Panc1 (cell line): ENCODE measurements at regions not wholly inside any gene's neighbourhood (a gene's known extent, or its start where the extent isn't known, plus 50 kb on each side); places are given as distances from the start of the nearest gene placed in this dataset.

Experiments
- ATAC-seq: fragments of 200-7000 bp; cut with Tn5 transposase; 2 replicates; pipeline ENCODE4 v1.9.1; 2020; ENCODE audit warnings: mild to moderate bottlenecking, moderate library complexity
- BruUV-seq: library from RNA; stranded (reverse); fragments of 400-500 nt; replicated peaks from 2 replicates; lab custom pipeline; 2021; lab: Mats Ljungman, UMichigan
- CTCF ChIA-PET: fragments of 300-600 bp; sonication (Branson Sonifier 250); formaldehyde crosslinking; loops from one replicate; lab custom pipeline; 2022; ENCODE audit warnings: antibody characterized with exemption; lab: Charles Lee
- POLR2A ChIA-PET: fragments of 300-600 bp; sonication (Branson Sonifier 250); formaldehyde crosslinking; loops from one replicate; lab custom pipeline; 2022; ENCODE audit warnings: antibody characterized with exemption; lab: Charles Lee
- DNase-seq: peaks from one replicate; pipeline ENCODE4 v3.0.0-alpha.2; 2010; ENCODE audit warnings: low read depth, low spot score
- H3K27ac ChIP-seq: 2 replicates; pipeline ENCODE4 v1.5.1; 2011; ENCODE audit warnings: mild to moderate bottlenecking, low read length, inconsistent platforms
- H3K27me3 ChIP-seq: fragments of 200-500 bp; sonication (Bioruptor generic); 2 replicates; pipeline ENCODE4 v1.6.0; 2014; ENCODE audit warnings: low read length, inconsistent platforms; ENCODE audit not compliant: control insufficient read depth, insufficient read depth
- H3K36me3 ChIP-seq: fragments of 200-500 bp; sonication (Bioruptor generic); 2 replicates; pipeline ENCODE4 v1.5.1; 2014; ENCODE audit warnings: inconsistent platforms, mild to moderate bottlenecking, low read length, moderate library complexity; ENCODE audit not compliant: control insufficient read depth, insufficient read depth
- H3K4me1 ChIP-seq: 2 replicates; pipeline ENCODE4 v1.5.1; 2011; ENCODE audit warnings: inconsistent platforms, mild to moderate bottlenecking, low read length, moderate library complexity; ENCODE audit not compliant: control insufficient read depth, insufficient read depth
- H3K4me3 ChIP-seq, 2 experiments: 2 replicates each; pipeline ENCODE4 v1.5.1; 2011 to 2012; ENCODE audit warnings: low read depth in 2 of 2, low read length in 2 of 2, mild to moderate bottlenecking in 2 of 2, inconsistent platforms in 1 of 2, moderate library complexity in 1 of 2
- H3K9me3 ChIP-seq: fragments of 200-500 bp; sonication (Bioruptor generic); 2 replicates; pipeline ENCODE4 v1.5.1; 2014; ENCODE audit warnings: low read depth, mild to moderate bottlenecking, inconsistent platforms, low read length, moderate library complexity; ENCODE audit not compliant: control insufficient read depth, insufficient read depth
- POLR2AphosphoS5 ChIP-seq: IDR thresholded peaks from 2 replicates; pipeline ENCODE4 v1.6.1; 2012; ENCODE audit warnings: mild to moderate bottlenecking, low read depth, low read length, moderate library complexity
- SIN3A ChIP-seq: IDR thresholded peaks from 2 replicates; pipeline ENCODE4 v1.6.1; 2012; ENCODE audit warnings: low read depth, mild to moderate bottlenecking, low read length, moderate library complexity, borderline replicate concordance; ENCODE audit not compliant: insufficient read depth
- TCF7L2 ChIP-seq: IDR thresholded peaks from 2 replicates; pipeline ENCODE4 v1.6.1; 2011; ENCODE audit warnings: mild to moderate bottlenecking, low read depth, low read length, inconsistent platforms
- in situ Hi-C: cut with HindIII; loops from 2 replicates; pipeline ENCODE4 v1.10.0; 2016; ENCODE audit warnings: low sequenced_read_pairs, low pct_unique_long_range_greater_than_20kb
- intact Hi-C: fragments of 100-400 bp; cut with micrococcal nuclease; formaldehyde crosslinking; loops from one replicate; pipeline ENCODE4 v1.10.0; 2022; ENCODE audit not compliant: unreplicated experiment
- TF ChIP-seq, protein P1 (sequence below): fragments of 450-650 bp; IDR thresholded peaks from 2 replicates; pipeline ENCODE4 v1.5.1; 2017; ENCODE audit warnings: mild to moderate bottlenecking
- TF ChIP-seq, protein P2 (sequence below), 2 experiments: IDR thresholded peaks; 2 replicates each; pipeline ENCODE4 v1.6.1; 2011 to 2012; ENCODE audit warnings: low read depth in 2 of 2, control low read depth in 1 of 2, low read length in 1 of 2, mild to moderate bottlenecking in 1 of 2, moderate library complexity in 1 of 2; ENCODE audit not compliant: insufficient read depth in 1 of 2

DNA sequence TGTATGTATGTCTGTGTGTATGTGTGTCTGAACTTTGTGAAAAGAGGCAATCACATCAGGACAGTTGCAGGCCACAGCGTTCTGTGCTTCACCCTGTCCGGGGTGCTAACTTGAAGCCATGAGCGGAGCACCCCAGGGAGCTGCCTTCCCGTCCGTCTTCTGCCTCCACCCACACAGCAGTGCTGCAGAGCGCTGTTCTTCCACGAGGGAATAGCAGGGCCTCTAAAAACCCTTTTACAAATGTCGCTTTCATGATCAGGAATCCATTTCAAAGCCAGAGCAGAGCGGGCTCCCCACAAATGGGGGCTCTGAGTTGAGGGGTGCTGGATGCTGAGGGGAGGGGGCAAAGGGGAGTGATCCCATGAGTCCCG lies 131.5 kb downstream of the RNASET2 start:
- Histone ChIP-seq H3K27me3 (peaks cover 36% of the 10 kb centered on the region), H3K4me1 (no peaks in the 10 kb centered on the region), H3K36me3 (no peaks in the 10 kb centered on the region), H3K4me3 (no peak overlapping the region), H3K9me3 (no peaks in the 10 kb centered on the region), H3K27ac (no peak overlapping the region)
- in situ Hi-C loops (no loop called here), intact Hi-C loops (no loop called here)
- ChIA-PET POLR2A (no interaction called here), CTCF (no interaction called here)
- TF ChIP-seq, protein P1, sequence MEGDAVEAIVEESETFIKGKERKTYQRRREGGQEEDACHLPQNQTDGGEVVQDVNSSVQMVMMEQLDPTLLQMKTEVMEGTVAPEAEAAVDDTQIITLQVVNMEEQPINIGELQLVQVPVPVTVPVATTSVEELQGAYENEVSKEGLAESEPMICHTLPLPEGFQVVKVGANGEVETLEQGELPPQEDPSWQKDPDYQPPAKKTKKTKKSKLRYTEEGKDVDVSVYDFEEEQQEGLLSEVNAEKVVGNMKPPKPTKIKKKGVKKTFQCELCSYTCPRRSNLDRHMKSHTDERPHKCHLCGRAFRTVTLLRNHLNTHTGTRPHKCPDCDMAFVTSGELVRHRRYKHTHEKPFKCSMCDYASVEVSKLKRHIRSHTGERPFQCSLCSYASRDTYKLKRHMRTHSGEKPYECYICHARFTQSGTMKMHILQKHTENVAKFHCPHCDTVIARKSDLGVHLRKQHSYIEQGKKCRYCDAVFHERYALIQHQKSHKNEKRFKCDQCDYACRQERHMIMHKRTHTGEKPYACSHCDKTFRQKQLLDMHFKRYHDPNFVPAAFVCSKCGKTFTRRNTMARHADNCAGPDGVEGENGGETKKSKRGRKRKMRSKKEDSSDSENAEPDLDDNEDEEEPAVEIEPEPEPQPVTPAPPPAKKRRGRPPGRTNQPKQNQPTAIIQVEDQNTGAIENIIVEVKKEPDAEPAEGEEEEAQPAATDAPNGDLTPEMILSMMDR, result no peak
- TF ChIP-seq SIN3A (no peak), POLR2AphosphoS5 (no peak), TCF7L2 (no peak)
- TF ChIP-seq, protein P2, sequence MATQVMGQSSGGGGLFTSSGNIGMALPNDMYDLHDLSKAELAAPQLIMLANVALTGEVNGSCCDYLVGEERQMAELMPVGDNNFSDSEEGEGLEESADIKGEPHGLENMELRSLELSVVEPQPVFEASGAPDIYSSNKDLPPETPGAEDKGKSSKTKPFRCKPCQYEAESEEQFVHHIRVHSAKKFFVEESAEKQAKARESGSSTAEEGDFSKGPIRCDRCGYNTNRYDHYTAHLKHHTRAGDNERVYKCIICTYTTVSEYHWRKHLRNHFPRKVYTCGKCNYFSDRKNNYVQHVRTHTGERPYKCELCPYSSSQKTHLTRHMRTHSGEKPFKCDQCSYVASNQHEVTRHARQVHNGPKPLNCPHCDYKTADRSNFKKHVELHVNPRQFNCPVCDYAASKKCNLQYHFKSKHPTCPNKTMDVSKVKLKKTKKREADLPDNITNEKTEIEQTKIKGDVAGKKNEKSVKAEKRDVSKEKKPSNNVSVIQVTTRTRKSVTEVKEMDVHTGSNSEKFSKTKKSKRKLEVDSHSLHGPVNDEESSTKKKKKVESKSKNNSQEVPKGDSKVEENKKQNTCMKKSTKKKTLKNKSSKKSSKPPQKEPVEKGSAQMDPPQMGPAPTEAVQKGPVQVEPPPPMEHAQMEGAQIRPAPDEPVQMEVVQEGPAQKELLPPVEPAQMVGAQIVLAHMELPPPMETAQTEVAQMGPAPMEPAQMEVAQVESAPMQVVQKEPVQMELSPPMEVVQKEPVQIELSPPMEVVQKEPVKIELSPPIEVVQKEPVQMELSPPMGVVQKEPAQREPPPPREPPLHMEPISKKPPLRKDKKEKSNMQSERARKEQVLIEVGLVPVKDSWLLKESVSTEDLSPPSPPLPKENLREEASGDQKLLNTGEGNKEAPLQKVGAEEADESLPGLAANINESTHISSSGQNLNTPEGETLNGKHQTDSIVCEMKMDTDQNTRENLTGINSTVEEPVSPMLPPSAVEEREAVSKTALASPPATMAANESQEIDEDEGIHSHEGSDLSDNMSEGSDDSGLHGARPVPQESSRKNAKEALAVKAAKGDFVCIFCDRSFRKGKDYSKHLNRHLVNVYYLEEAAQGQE (IDR thresholded peaks at IDR 0.05; ENCODE audit: insufficient read depth in 1 of 2, low read depth in 2 of 2, low read length in 1 of 2), result no peak
- BruUV-seq, result no TSS peak
- ATAC-seq, result no peak
- DNase-seq, result no peak

DNA sequence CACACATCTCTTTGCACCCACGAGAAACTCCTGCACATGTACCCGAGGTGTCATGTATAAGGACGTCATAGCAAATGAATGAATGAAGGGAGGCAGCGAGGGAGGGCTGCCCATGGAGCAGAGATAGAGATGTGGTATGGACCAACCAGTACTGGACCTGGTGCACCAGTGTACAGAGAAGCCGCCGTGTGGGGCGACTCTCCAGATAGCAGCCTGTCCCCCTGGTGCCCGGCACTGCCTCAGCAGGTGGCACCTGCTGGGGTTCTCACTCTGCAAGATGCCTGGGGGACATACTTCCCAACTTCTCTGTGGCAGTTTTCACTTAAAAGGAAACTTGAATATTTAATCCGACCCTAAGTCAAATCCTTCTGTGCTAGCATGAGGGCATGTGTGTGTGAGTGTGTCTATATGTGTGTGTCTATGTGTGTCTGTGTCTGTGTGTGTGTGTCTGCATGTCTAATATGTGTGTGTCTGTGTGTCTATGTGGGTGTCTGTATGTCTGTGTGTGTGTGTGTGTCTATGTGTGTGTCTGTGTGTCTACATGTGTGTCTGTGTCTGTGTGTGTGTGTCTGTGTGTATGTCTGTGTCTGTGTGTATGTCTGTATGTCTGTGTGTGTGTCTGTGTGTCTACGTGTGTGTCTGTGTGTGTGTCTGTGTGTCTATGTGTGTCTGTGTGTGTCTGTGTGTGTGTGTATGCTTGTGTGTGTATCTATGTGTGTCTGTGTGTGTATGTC lies 132.0 kb downstream of the RNASET2 start:
- Histone ChIP-seq H3K36me3 (no peaks in the 10 kb centered on the region), H3K9me3 (no peaks in the 10 kb centered on the region), H3K27me3 (peaks cover 39% of the 10 kb centered on the region), H3K27ac (no peak overlapping the region), H3K4me3 (no peak overlapping the region), H3K4me1 (no peaks in the 10 kb centered on the region)
- BruUV-seq, result no TSS peak
- ATAC-seq (no peak), DNase-seq (no peak)
- CTCF ChIA-PET, result no interaction called here
- intact Hi-C loops (no loop called here), in situ Hi-C loops (no loop called here)
- POLR2A ChIA-PET, result no interaction called here
- TF ChIP-seq TCF7L2 (no peak), SIN3A (no peak), POLR2AphosphoS5 (no peak)
- TF ChIP-seq, protein P2 (IDR thresholded peaks at IDR 0.05; ENCODE audit: insufficient read depth in 1 of 2, low read depth in 2 of 2, low read length in 1 of 2), result no peak
- TF ChIP-seq, protein P1, result no peak
